SH-SY5Y (cell line): ENCODE measurements at regions not wholly inside any gene's neighbourhood (a gene's known extent, or its start where the extent isn't known, plus 50 kb on each side); places are given as distances from the start of the nearest gene placed in this dataset.

Experiments used
- GATA2 ChIP-seq: IDR thresholded peaks from 2 replicates; pipeline ENCODE4 v1.6.1; 2011; ENCODE audit warnings: mild to moderate bottlenecking, low read depth, low read length
- GATA3 ChIP-seq: IDR thresholded peaks from 2 replicates; pipeline ENCODE4 v1.6.1; 2011; ENCODE audit warnings: low read depth, mild to moderate bottlenecking, low read length, moderate library complexity

DNA sequence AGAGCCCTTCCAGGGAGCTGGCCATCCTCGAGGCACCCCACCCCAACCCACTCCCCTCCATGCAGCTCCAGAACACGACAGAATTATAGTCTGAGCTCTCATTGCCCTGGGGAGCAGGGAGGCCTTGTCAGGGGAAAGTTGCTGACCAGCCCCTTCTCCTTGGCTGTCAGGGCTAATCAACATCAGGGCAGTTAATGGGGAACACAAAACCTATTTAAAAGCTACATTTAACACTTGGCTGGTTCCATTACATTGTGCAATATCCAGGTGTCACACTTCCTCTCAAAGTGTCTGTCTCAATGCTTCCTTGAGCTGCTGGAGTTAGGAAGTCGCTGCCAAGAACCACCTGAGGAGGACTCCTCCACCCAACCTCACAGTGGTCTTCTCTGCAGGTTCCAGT lies 111.8 kb upstream of the GRIK3 start:
- TF ChIP-seq GATA2 (no peak), GATA3 (no peak)
